Common myeloid progenitor, CD34-positive (primary cell): ENCODE measurements at regions not wholly inside any gene's neighbourhood (a gene's known extent, or its start where the extent isn't known, plus 50 kb on each side); places are given as distances from the start of the nearest gene placed in this dataset.
A peak's percentile ranks its signal among the peaks of the same experiment; 100 is the strongest.
"Not testable (repeated sequence)": the region's sequence is repeated elsewhere in the genome, so short reads cannot be mapped to it uniquely, and the experiment has no call there.

Experiments
- CTCF ChIA-PET: fragments of 350-600 bp; sonication (Branson Sonifier 250); formaldehyde crosslinking; loops from one replicate; lab custom pipeline; 2021; ENCODE audit warnings: antibody characterized with exemption; lab: Charles Lee
- POLR2A ChIA-PET: fragments of 350-600 bp; sonication (Branson Sonifier 250); formaldehyde crosslinking; loops from one replicate; lab custom pipeline; 2021; ENCODE audit warnings: antibody characterized with exemption; lab: Charles Lee
- DNase-seq, 3 donors: peaks; one replicate each; pipeline versions ENCODE4 v3.0.0 to v3.0.0-alpha.2; 2013
- H3K27ac ChIP-seq, 2 experiments: 1 replicate in 1 of 2; 2 replicates in 1 of 2; pipeline ENCODE4 v1.7.0; 2013; ENCODE audit warnings: inconsistent platforms in 2 of 2, low read length in 2 of 2, mild to moderate bottlenecking in 2 of 2, low read depth in 1 of 2, moderate library complexity in 1 of 2; ENCODE audit not compliant: severe bottlenecking in 2 of 2, insufficient read depth in 1 of 2, poor library complexity in 1 of 2
- H3K27me3 ChIP-seq, 5 experiments: replicated peaks in 2 of 5; 1 replicate in 3 of 5; 2 replicates in 2 of 5; pipeline versions ENCODE4 v1.6.1 to v1.7.0; 2013; ENCODE audit warnings: low read length in 4 of 5, mild to moderate bottlenecking in 2 of 5, moderate library complexity in 2 of 5, inconsistent platforms in 1 of 5; ENCODE audit not compliant: insufficient read depth in 5 of 5, control insufficient read depth in 4 of 5
- H3K36me3 ChIP-seq, 4 experiments: 1 replicate in 2 of 4; 2 replicates in 2 of 4; pipeline versions ENCODE4 v1.6.1 to v1.7.0; 2013; ENCODE audit warnings: low read length in 3 of 4, control low read depth in 1 of 4, mild to moderate bottlenecking in 1 of 4; ENCODE audit not compliant: control insufficient read depth in 4 of 4, insufficient read depth in 4 of 4
- H3K4me1 ChIP-seq, 4 experiments: 1 replicate in 3 of 4; 2 replicates in 1 of 4; pipeline versions ENCODE4 v1.6.1 to v1.7.1; 2013; ENCODE audit warnings: low read length in 3 of 4, mild to moderate bottlenecking in 3 of 4, control low read depth in 1 of 4, inconsistent platforms in 1 of 4, moderate library complexity in 1 of 4; ENCODE audit not compliant: control insufficient read depth in 4 of 4, insufficient read depth in 4 of 4; ENCODE audit errors: control extremely low read depth in 1 of 4
- H3K4me3 ChIP-seq, 7 experiments: 1 replicate in 4 of 7; 2 replicates in 3 of 7; pipeline versions ENCODE4 v1.5.1 to v1.7.0; 2013; ENCODE audit warnings: mild to moderate bottlenecking in 7 of 7, low read length in 6 of 7, moderate library complexity in 6 of 7, inconsistent platforms in 2 of 7, low read depth in 2 of 7, control low read depth in 1 of 7; ENCODE audit not compliant: insufficient read depth in 4 of 7, control insufficient read depth in 1 of 7; ENCODE audit errors: extremely low read depth in 1 of 7
- H3K9me3 ChIP-seq, 5 experiments: 1 replicate in 4 of 5; 2 replicates in 1 of 5; pipeline versions ENCODE4 v1.6.1 to v1.7.1; 2013; ENCODE audit warnings: low read length in 4 of 5, mild to moderate bottlenecking in 2 of 5, inconsistent platforms in 1 of 5, low read depth in 1 of 5, moderate library complexity in 1 of 5; ENCODE audit not compliant: control insufficient read depth in 4 of 5, insufficient read depth in 2 of 5; ENCODE audit errors: control extremely low read depth in 1 of 5
- WGBS: methylation state at CpG from one replicate; pipeline ENCODE4 v1.1.5; 2013; ENCODE audit not compliant: insufficient coverage; 5-methylcytosine and 5-hydroxymethylcytosine counted together

- H3K27me3 ChIP-seq, H3K36me3 ChIP-seq, H3K9me3 ChIP-seq, POLR2A ChIA-PET, CTCF ChIA-PET, H3K4me1 ChIP-seq, DNase-seq, H3K4me3 ChIP-seq, H3K27ac ChIP-seq: not testable (repeated sequence)
- WGBS: 98% methylated on average over 13 of the region's 14 CpGs
Measured at GRCh38 chr1:83263808-83264207, 735.1 kb downstream of the TTLL7 start.

GRCh38 chr1:83251687-83252086 lies 747.2 kb downstream of the TTLL7 start:
- WGBS: 100% methylated on average over 1 of the region's 4 CpGs
- peak in 1 of 3 donors; percentile 0 for DNase-seq
- H3K36me3 ChIP-seq, H3K9me3 ChIP-seq, CTCF ChIA-PET, H3K4me1 ChIP-seq, POLR2A ChIA-PET, H3K4me3 ChIP-seq, H3K27me3 ChIP-seq, H3K27ac ChIP-seq: not testable (repeated sequence)

GRCh38 chr1:83246780-83247179 lies 752.2 kb downstream of the TTLL7 start:
- H3K9me3 ChIP-seq, H3K27me3 ChIP-seq, CTCF ChIA-PET, DNase-seq, H3K4me1 ChIP-seq, H3K27ac ChIP-seq, POLR2A ChIA-PET, H3K36me3 ChIP-seq, H3K4me3 ChIP-seq: not testable (repeated sequence)
- WGBS: no CpG with 5 or more reads among the region's 3 CpGs

GRCh38 chr1:83244832-83245231 lies 754.1 kb downstream of the TTLL7 start:
- H3K36me3 ChIP-seq, H3K27ac ChIP-seq, POLR2A ChIA-PET, CTCF ChIA-PET, H3K9me3 ChIP-seq, H3K4me1 ChIP-seq, H3K4me3 ChIP-seq, DNase-seq, H3K27me3 ChIP-seq: not testable (repeated sequence)

- H3K9me3 ChIP-seq, DNase-seq, H3K36me3 ChIP-seq, CTCF ChIA-PET, H3K27me3 ChIP-seq, H3K4me1 ChIP-seq, POLR2A ChIA-PET, H3K4me3 ChIP-seq, H3K27ac ChIP-seq: not testable (repeated sequence)
Measured at GRCh38 chr1:83239568-83239967, 759.4 kb downstream of the TTLL7 start.

- H3K36me3 ChIP-seq, DNase-seq, POLR2A ChIA-PET, H3K27ac ChIP-seq, H3K4me1 ChIP-seq, H3K9me3 ChIP-seq, CTCF ChIA-PET, H3K4me3 ChIP-seq, H3K27me3 ChIP-seq: not testable (repeated sequence)
Measured at GRCh38 chr1:83238654-83239053, 760.3 kb downstream of the TTLL7 start.

- H3K27me3 ChIP-seq, POLR2A ChIA-PET, DNase-seq: not testable (repeated sequence)
Measured at GRCh38 chr1:83219788-83220187, 779.1 kb downstream of the TTLL7 start.

More at GRCh38 chr1:83219788-83220187, 779.1 kb downstream of the TTLL7 start:
- H3K36me3 ChIP-seq, H3K4me1 ChIP-seq, H3K27ac ChIP-seq, H3K4me3 ChIP-seq, CTCF ChIA-PET, H3K9me3 ChIP-seq: not testable (repeated sequence)
